ENCODE measurements at regions not wholly inside any gene's neighbourhood (a gene's known extent, or its start where the extent isn't known, plus 50 kb on each side); places are given as distances from the start of the nearest gene placed in this dataset.

DNA sequence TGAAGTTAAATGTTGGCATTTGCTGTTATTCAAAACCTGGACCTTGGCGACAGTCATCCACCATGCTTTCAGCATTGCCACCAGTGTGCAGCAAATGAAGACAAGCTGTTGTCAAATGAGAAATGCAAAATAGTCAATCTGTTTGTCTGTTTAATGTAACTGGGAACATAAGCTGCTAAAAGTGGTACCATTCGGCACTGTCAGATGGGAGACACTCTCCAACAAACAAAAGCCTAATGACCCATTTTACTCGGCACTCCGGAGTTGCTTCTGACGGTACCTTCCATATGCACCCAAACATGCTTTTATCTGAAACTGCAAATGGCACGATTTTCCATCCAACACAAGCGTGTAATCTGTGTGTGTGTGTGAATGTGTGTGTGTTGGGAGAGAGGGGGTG lies 297.8 kb downstream of the MAF start:
- Histone ChIP-seq H4K5ac (ENCODE audit: low read depth, low read length) (no peak overlapping the region), H2AFZ (replicated peaks; ENCODE audit: low read length, poor library complexity) (no peak overlapping the region), H3K4me3 (ENCODE audit: insufficient read depth, low read depth, low read length) (no peak overlapping the region), H3K56ac (ENCODE audit: extremely low read depth, insufficient read depth, low read length) (no peak overlapping the region), H3K4me2 (ENCODE audit: low read depth, low read length) (no peak overlapping the region), H4K8ac (ENCODE audit: low read depth in 2 of 2, low read length in 2 of 2) (no peak overlapping the region), H3K14ac (replicated peaks; ENCODE audit: low read depth, low read length) (no peak overlapping the region), H3K9ac (ENCODE audit: low read depth, low read length) (no peak overlapping the region), H2BK120ac (ENCODE audit: low read depth, low read length) (no peak overlapping the region), H3K4ac (ENCODE audit: low read depth, low read length) (no peak overlapping the region), H2BK15ac (ENCODE audit: low read depth, low read length) (no peak overlapping the region), H3K36me3 (ENCODE audit: control insufficient read depth, insufficient read depth, low read length) (no peaks in the 10 kb centered on the region), H3K23ac (ENCODE audit: low read depth, low read length) (no peak overlapping the region), H3K9me1 (ENCODE audit: insufficient read depth, low read length) (no peaks in the 10 kb centered on the region), H4K20me1 (ENCODE audit: insufficient read depth, low read length) (no peaks in the 10 kb centered on the region), H2BK5ac (ENCODE audit: low read depth, low read length, poor library complexity, severe bottlenecking) (no peak overlapping the region), H4K91ac (ENCODE audit: insufficient read depth, low read depth, low read length) (no peak overlapping the region), H3K9me3 (ENCODE audit: control insufficient read depth, insufficient read depth, low read length) (peaks cover 44% of the 10 kb centered on the region), H3K4me1 (ENCODE audit: control insufficient read depth, insufficient read depth, low read length) (no peaks in the 10 kb centered on the region), H2AK9ac (replicated peaks; ENCODE audit: low read depth, low read length, poor library complexity) (no peak overlapping the region), H3K27ac (ENCODE audit: insufficient read depth, low read length) (no peak overlapping the region), H3K79me1 (ENCODE audit: low read depth in 1 of 2, low read length in 2 of 2) (no peaks in the 10 kb centered on the region), H3K18ac (ENCODE audit: low read depth, low read length) (no peak overlapping the region), H3K27me3 (ENCODE audit: control insufficient read depth, insufficient read depth, low read length) (no peaks in the 10 kb centered on the region), H2AK5ac (ENCODE audit: low read depth, low read length) (no peak overlapping the region), H2BK20ac (ENCODE audit: low read depth, low read length) (no peak overlapping the region)
- DNase-seq (no peak), ATAC-seq (ENCODE audit: low read depth) (no peak)
- intact Hi-C loops (cut with micrococcal nuclease) (no loop called here), in situ Hi-C loops (cut with MboI; ENCODE audit: low sequenced_read_pairs) (no loop called here), dilution Hi-C loops (cut with HindIII; ENCODE audit: low sequenced_read_pairs, unreplicated experiment) (no loop called here)
- ChIA-PET CTCF (no interaction called here), POLR2A (ENCODE audit: unreplicated experiment) (no interaction called here)
- no TSS peak for BruUV-seq (replicated peaks)
- WGBS, 2 experiments (ENCODE audit: extremely low coverage in 2 of 2, insufficient read length in 1 of 2), result 100% methylated on average over 1 of the region's 7 CpGs; no CpG with 5 or more reads in 1 of the 2 experiments
- TF ChIP-seq BHLHE40 (IDR thresholded peaks at IDR 0.05; ENCODE audit: low read depth, low read length) (no peak), SMC3 (IDR thresholded peaks at IDR 0.05; ENCODE audit: low read depth, low read length) (no peak)
